ENCODE measurements at regions not wholly inside any gene's neighbourhood (a gene's known extent, or its start where the extent isn't known, plus 50 kb on each side); places are given as distances from the start of the nearest gene placed in this dataset.

DNA sequence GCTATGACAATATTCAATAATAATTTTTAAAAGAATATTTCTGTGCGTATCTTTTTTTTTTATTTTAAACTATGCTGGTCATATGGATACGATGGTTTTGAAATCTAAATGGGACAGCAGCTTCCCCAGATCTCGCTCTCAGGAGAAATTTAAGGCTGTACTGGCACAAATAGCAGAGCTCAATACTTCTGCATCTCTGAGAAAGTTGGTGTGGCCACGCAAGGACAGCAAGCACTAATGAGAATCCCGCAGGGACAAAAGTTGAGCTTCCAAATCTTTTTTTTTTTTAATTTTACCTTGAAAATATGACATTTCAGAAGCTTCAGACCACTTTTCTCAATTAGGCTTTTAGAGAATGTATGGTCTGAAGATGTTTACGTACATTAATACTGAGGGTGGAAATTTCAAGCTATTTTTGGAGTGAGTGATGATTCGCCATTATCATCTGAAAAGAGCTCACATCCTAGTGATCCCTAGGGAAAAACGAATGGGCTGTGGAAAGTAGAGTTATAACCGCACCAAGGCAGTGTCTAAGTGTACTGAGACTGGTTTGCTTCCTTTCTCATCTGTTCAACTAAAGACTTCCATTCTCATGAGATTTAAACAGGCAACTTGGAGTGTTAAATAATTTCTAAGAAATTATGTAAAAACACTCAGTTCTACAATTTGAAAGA, 840.0 kb downstream of the C6orf118 start:
- no peak overlapping the region for H3K4me3 ChIP-seq (replicated peaks; ENCODE audit: low read depth, low read length)
- TF ChIP-seq, protein P1, sequence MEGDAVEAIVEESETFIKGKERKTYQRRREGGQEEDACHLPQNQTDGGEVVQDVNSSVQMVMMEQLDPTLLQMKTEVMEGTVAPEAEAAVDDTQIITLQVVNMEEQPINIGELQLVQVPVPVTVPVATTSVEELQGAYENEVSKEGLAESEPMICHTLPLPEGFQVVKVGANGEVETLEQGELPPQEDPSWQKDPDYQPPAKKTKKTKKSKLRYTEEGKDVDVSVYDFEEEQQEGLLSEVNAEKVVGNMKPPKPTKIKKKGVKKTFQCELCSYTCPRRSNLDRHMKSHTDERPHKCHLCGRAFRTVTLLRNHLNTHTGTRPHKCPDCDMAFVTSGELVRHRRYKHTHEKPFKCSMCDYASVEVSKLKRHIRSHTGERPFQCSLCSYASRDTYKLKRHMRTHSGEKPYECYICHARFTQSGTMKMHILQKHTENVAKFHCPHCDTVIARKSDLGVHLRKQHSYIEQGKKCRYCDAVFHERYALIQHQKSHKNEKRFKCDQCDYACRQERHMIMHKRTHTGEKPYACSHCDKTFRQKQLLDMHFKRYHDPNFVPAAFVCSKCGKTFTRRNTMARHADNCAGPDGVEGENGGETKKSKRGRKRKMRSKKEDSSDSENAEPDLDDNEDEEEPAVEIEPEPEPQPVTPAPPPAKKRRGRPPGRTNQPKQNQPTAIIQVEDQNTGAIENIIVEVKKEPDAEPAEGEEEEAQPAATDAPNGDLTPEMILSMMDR (IDR thresholded peaks at IDR 0.05; ENCODE audit: insufficient read depth, low read length, poor library complexity, severe bottlenecking) = no peak
- H3K27me3 ChIP-seq (replicated peaks; ENCODE audit: control insufficient read depth, insufficient read depth, low read length) = no peaks in the 10 kb centered on the region
- H3K36me3 ChIP-seq (ENCODE audit: control insufficient read depth, insufficient read depth, low read length) = no peaks in the 10 kb centered on the region
- DNase-seq (ENCODE audit: extremely low read depth, insufficient read length) = no peak

DNA sequence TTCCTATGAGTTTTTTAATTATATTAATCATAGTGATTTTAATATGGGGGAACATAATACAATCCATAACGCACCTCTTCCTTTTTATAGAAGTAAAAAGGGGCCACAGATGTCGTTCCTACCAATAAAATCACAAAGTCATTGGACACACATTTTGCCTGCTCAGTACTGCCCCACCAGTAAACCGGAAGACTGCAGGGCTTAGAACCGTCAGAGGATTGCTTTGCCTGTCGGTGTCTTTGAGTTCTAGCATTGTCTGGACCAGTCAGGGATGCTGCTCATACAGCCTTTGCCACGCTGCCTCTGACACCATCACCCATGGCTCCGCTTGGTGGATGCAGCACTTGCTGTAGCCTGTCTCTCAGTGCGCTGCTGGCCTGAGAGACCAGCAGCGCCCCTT, 853.6 kb downstream of the C6orf118 start:
- TF ChIP-seq, protein P1 (IDR thresholded peaks at IDR 0.05; ENCODE audit: insufficient read depth, low read length, poor library complexity, severe bottlenecking) = no peak
- no peak overlapping the region for H3K4me3 ChIP-seq (replicated peaks; ENCODE audit: low read depth, low read length)
- no peaks in the 10 kb centered on the region for H3K36me3 ChIP-seq (ENCODE audit: control insufficient read depth, insufficient read depth, low read length)
- no peak for DNase-seq (ENCODE audit: extremely low read depth, insufficient read length)
- H3K27me3 ChIP-seq (replicated peaks; ENCODE audit: control insufficient read depth, insufficient read depth, low read length) = no peaks in the 10 kb centered on the region

DNA sequence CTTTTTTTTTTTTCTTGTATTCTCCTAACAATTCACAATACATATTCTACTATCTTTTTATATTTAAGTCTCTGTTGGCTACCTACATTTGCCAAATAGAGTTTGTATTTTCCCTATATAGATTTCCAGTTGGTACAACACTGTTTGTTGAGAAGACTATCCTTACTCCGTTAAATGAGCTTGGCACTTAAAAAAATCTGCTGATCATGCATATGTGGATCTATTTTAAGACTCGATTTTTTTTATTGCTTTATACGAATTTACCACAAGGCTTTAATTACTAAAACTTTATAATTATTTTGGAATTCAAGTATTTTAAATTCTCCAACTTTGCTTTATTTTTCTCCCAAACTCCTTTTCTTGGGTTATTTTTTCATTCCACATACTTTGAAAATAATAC, 855.6 kb downstream of the C6orf118 start:
- no peak for DNase-seq (ENCODE audit: extremely low read depth, insufficient read length)
- TF ChIP-seq, protein P1 (IDR thresholded peaks at IDR 0.05; ENCODE audit: insufficient read depth, low read length, poor library complexity, severe bottlenecking) = no peak

DNA sequence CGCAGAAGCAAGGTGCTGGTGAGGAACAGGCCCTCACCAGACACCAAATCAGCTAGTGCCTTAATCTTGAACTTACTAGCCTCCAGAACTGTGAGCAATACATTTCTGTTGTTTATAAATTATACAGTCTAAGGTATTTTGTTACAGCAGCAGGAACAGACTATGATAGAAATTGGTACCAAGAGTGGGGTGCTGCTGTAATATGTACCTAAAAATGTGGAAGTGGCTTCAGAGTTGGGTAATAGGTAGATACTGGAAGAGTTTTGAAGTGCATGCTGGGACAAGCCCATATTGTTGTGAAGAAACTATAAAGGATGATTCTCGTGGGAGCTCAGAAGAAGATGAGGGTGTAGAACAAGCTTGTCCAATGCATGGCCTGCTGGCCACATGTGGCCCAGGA, 866.8 kb downstream of the C6orf118 start:
- H3K36me3 ChIP-seq (ENCODE audit: control insufficient read depth, insufficient read depth, low read length) = no peaks in the 10 kb centered on the region
- DNase-seq (ENCODE audit: extremely low read depth, insufficient read length) = no peak
- TF ChIP-seq, protein P1 (IDR thresholded peaks at IDR 0.05; ENCODE audit: insufficient read depth, low read length, poor library complexity, severe bottlenecking) = no peak

More for the DNA sequence above, 855.6 kb downstream of the C6orf118 start:
- Histone ChIP-seq H3K27me3 (replicated peaks; ENCODE audit: control insufficient read depth, insufficient read depth, low read length) (no peaks in the 10 kb centered on the region), H3K36me3 (ENCODE audit: control insufficient read depth, insufficient read depth, low read length) (no peaks in the 10 kb centered on the region), H3K4me3 (replicated peaks; ENCODE audit: low read depth, low read length) (no peak overlapping the region)

DNA sequence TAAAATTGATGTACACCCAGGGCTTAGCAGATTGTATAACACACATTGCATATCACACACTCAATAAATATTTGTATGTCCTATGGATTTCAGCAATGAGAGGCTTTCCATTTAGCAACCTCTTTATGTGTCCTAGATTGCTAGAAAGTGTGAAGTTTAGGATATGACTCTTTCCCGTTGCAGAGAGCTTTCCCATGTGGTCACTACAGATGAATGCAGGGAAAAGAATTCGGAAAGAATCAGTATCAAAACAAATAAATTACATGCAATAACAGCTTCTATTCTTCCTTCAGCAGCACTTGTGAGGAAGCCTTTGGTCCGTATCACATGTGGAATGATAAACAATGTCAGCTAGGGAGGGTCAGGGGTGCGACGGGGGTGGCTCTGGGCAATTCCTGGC, 870.1 kb downstream of the C6orf118 start:
- Histone ChIP-seq H3K27me3 (replicated peaks; ENCODE audit: control insufficient read depth, insufficient read depth, low read length) (no peaks in the 10 kb centered on the region), H3K4me3 (replicated peaks; ENCODE audit: low read depth, low read length) (no peak overlapping the region), H3K36me3 (ENCODE audit: control insufficient read depth, insufficient read depth, low read length) (no peaks in the 10 kb centered on the region)
- no peak for DNase-seq (ENCODE audit: extremely low read depth, insufficient read length)
- TF ChIP-seq, protein P1 (IDR thresholded peaks at IDR 0.05; ENCODE audit: insufficient read depth, low read length, poor library complexity, severe bottlenecking) = no peak

More for the DNA sequence above, 866.8 kb downstream of the C6orf118 start:
- Histone ChIP-seq H3K27me3 (replicated peaks; ENCODE audit: control insufficient read depth, insufficient read depth, low read length) (no peaks in the 10 kb centered on the region), H3K4me3 (replicated peaks; ENCODE audit: low read depth, low read length) (no peak overlapping the region)

DNA sequence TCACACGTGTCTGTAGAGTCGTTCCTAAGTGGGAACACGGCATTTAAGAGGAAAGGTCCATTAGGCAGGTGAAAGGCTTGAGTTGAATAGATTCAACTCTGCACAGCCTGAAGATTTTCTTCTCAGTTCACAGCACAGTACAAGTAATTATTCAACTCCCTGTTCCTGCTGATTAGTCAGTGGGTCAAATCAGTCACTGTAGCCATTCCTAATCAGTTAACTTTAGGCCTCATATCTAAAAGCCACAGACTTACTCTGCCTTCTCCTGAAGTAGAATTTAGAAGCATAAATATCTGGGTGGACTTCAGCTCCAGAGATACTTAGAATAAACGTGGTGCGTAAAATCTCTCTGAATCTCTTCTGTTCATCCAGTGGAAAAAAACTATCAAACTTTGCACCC, 872.4 kb downstream of the C6orf118 start:
- no peaks in the 10 kb centered on the region for H3K27me3 ChIP-seq (replicated peaks; ENCODE audit: control insufficient read depth, insufficient read depth, low read length)
- no peak for DNase-seq (ENCODE audit: extremely low read depth, insufficient read length)
- TF ChIP-seq, protein P1 (IDR thresholded peaks at IDR 0.05; ENCODE audit: insufficient read depth, low read length, poor library complexity, severe bottlenecking) = no peak

More for the DNA sequence above, 872.4 kb downstream of the C6orf118 start:
- no peaks in the 10 kb centered on the region for H3K36me3 ChIP-seq (ENCODE audit: control insufficient read depth, insufficient read depth, low read length)
- H3K4me3 ChIP-seq (replicated peaks; ENCODE audit: low read depth, low read length) = no peak overlapping the region

Measured in GM06990 (cell line).